ENCODE measurements at regions not wholly inside any gene's neighbourhood (a gene's known extent, or its start where the extent isn't known, plus 50 kb on each side); places are given as distances from the start of the nearest gene placed in this dataset.
"Not testable (repeated sequence)": the region's sequence is repeated elsewhere in the genome, so short reads cannot be mapped to it uniquely, and the experiment has no call there.

GRCh38 chr13:90436697-90437096 is 910.8 kb upstream of the MIR17HG start:
- no peak for DNase-seq (ENCODE audit: low read depth, low spot score)

GRCh38 chr13:90438576-90438975 is 908.9 kb upstream of the MIR17HG start:
- no peak for DNase-seq (ENCODE audit: low read depth, low spot score)

- DNase-seq (ENCODE audit: low read depth, low spot score), result no peak
Observed at GRCh38 chr13:90443268-90443667, 904.2 kb upstream of the MIR17HG start.

- DNase-seq (ENCODE audit: low read depth, low spot score), result no peak
Observed at GRCh38 chr13:90444232-90444631, 903.3 kb upstream of the MIR17HG start.

GRCh38 chr13:90445179-90445578 is 902.3 kb upstream of the MIR17HG start:
- DNase-seq (ENCODE audit: low read depth, low spot score), result no peak

GRCh38 chr13:90447034-90447733 is 900.3 kb upstream of the MIR17HG start:
- no peak for DNase-seq (ENCODE audit: low read depth, low spot score)

- DNase-seq (ENCODE audit: low read depth, low spot score), result no peak
Observed at GRCh38 chr13:90447734-90448101, 899.8 kb upstream of the MIR17HG start.

GRCh38 chr13:90448466-90449037 is 898.9 kb upstream of the MIR17HG start:
- no peak for DNase-seq (ENCODE audit: low read depth, low spot score)

- DNase-seq (ENCODE audit: low read depth, low spot score), result no peak
Observed at GRCh38 chr13:90453342-90453741, 894.1 kb upstream of the MIR17HG start.

GRCh38 chr13:90454002-90454636 is 893.4 kb upstream of the MIR17HG start:
- no peak for DNase-seq (ENCODE audit: low read depth, low spot score)

- DNase-seq (ENCODE audit: low read depth, low spot score), result no peak
Observed at GRCh38 chr13:90455067-90455466, 892.4 kb upstream of the MIR17HG start.

GRCh38 chr13:90455823-90456222 is 891.7 kb upstream of the MIR17HG start:
- DNase-seq (ENCODE audit: low read depth, low spot score), result no peak

- DNase-seq (ENCODE audit: low read depth, low spot score), result no peak
Observed at GRCh38 chr13:90461398-90461797, 886.1 kb upstream of the MIR17HG start.

- DNase-seq (ENCODE audit: low read depth, low spot score), result no peak
Observed at GRCh38 chr13:90477216-90477615, 870.3 kb upstream of the MIR17HG start.

GRCh38 chr13:90483906-90484305 is 863.6 kb upstream of the MIR17HG start:
- no peak for DNase-seq (ENCODE audit: low read depth, low spot score)

GRCh38 chr13:90485436-90485835 is 862.1 kb upstream of the MIR17HG start:
- DNase-seq (ENCODE audit: low read depth, low spot score), result no peak

- DNase-seq (ENCODE audit: low read depth, low spot score), result no peak
Observed at GRCh38 chr13:90492872-90493271, 854.6 kb upstream of the MIR17HG start.

GRCh38 chr13:90493667-90494066 is 853.8 kb upstream of the MIR17HG start:
- DNase-seq (ENCODE audit: low read depth, low spot score), result no peak

GRCh38 chr13:90494849-90495248 is 852.6 kb upstream of the MIR17HG start:
- DNase-seq (ENCODE audit: low read depth, low spot score), result not testable (repeated sequence)

GRCh38 chr13:90498096-90498495 is 849.4 kb upstream of the MIR17HG start:
- no peak for DNase-seq (ENCODE audit: low read depth, low spot score)

GRCh38 chr13:90498816-90499215 is 848.7 kb upstream of the MIR17HG start:
- DNase-seq (ENCODE audit: low read depth, low spot score), result no peak

GRCh38 chr13:90500569-90500968 is 846.9 kb upstream of the MIR17HG start:
- no peak for DNase-seq (ENCODE audit: low read depth, low spot score)

- DNase-seq (ENCODE audit: low read depth, low spot score), result no peak
Observed at GRCh38 chr13:90502153-90502552, 845.3 kb upstream of the MIR17HG start.

All from activated naive CD8-positive, alpha-beta T cell treated with anti-CD3 and anti-CD28 coated beads, Interleukin-2, amount 50 U/mL, for 16 hours (primary cell).